ENCODE measurements at regions not wholly inside any gene's neighbourhood (a gene's known extent, or its start where the extent isn't known, plus 50 kb on each side); places are given as distances from the start of the nearest gene placed in this dataset.

GRCh38 chr21:41680444-41681347 lies 86.2 kb downstream of the RIPK4 start:
- no peaks in the 10 kb centered on the region for H3K9me3 ChIP-seq (ENCODE audit: control insufficient read depth in 2 of 2, low read length in 2 of 2)
- no peaks in the 10 kb centered on the region for H3K36me3 ChIP-seq (ENCODE audit: control insufficient read depth in 2 of 2, insufficient read depth in 2 of 2, low read length in 2 of 2)
- peak overlapping the region in 1 of 2 donors; percentile 56 for H3K27ac ChIP-seq (ENCODE audit: low read depth in 2 of 2, low read length in 2 of 2)
- H3K4me3 ChIP-seq (ENCODE audit: low read length in 2 of 2), result peak overlapping the region in 1 of 2 donors; percentile 37
- no peaks in the 10 kb centered on the region for H3K27me3 ChIP-seq (ENCODE audit: control insufficient read depth in 2 of 2, insufficient read depth in 2 of 2, low read length in 2 of 2)
- H3K9ac ChIP-seq (ENCODE audit: low read depth in 1 of 2, low read length in 2 of 2), result peak overlapping the region; percentile 1 to 58
- H3K4me1 ChIP-seq (ENCODE audit: control insufficient read depth in 2 of 2, insufficient read depth in 2 of 2, low read length in 2 of 2), result peaks cover 32 to 35% of the 10 kb centered on the region in 2 donors

- Histone ChIP-seq H3K9ac (ENCODE audit: low read depth in 1 of 2, low read length in 2 of 2) (peak overlapping the region; percentile 80 to 86), H3K27me3 (ENCODE audit: control insufficient read depth in 2 of 2, insufficient read depth in 2 of 2, low read length in 2 of 2) (no peaks in the 10 kb centered on the region), H3K27ac (ENCODE audit: low read depth in 2 of 2, low read length in 2 of 2) (peak overlapping the region; percentile 98 to 99), H3K9me3 (ENCODE audit: control insufficient read depth in 2 of 2, low read length in 2 of 2) (no peaks in the 10 kb centered on the region), H3K4me1 (ENCODE audit: control insufficient read depth in 2 of 2, insufficient read depth in 2 of 2, low read length in 2 of 2) (peaks cover 28 to 29% of the 10 kb centered on the region in 2 donors), H3K36me3 (ENCODE audit: control insufficient read depth in 2 of 2, insufficient read depth in 2 of 2, low read length in 2 of 2) (no peaks in the 10 kb centered on the region), H3K4me3 (ENCODE audit: low read length in 2 of 2) (peak overlapping the region; percentile 57 to 67)
Observed at GRCh38 chr21:41678924-41679318, 87.9 kb downstream of the RIPK4 start.

GRCh38 chr21:41678016-41678923 lies 88.6 kb downstream of the RIPK4 start:
- Histone ChIP-seq H3K27ac (ENCODE audit: low read depth in 2 of 2, low read length in 2 of 2) (peak overlapping the region; percentile 98 to 99), H3K4me3 (ENCODE audit: low read length in 2 of 2) (peak overlapping the region; percentile 57 to 67), H3K9ac (ENCODE audit: low read depth in 1 of 2, low read length in 2 of 2) (peak overlapping the region; percentile 80 to 86), H3K27me3 (ENCODE audit: control insufficient read depth in 2 of 2, insufficient read depth in 2 of 2, low read length in 2 of 2) (no peaks in the 10 kb centered on the region), H3K9me3 (ENCODE audit: control insufficient read depth in 2 of 2, low read length in 2 of 2) (no peaks in the 10 kb centered on the region), H3K4me1 (ENCODE audit: control insufficient read depth in 2 of 2, insufficient read depth in 2 of 2, low read length in 2 of 2) (peaks cover 28% of the 10 kb centered on the region in 2 donors), H3K36me3 (ENCODE audit: control insufficient read depth in 2 of 2, insufficient read depth in 2 of 2, low read length in 2 of 2) (no peaks in the 10 kb centered on the region)

DNA sequence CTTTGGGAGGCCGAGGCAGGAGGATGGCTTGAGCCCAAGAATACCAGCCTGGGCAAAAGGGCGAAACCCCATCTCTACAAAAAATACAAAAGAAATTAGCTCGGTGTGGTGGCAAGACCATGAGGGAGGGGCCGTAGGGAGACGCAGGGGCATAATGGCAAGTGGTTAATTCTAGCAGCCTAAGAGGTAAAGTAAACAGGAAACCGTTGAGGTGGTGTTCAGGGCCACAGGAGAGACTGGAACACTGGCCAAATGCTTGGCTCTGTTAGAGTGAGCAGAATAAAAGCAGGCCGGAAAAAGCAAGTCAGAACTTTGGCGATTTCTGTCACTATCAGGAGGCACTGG lies 89.2 kb downstream of the RIPK4 start:
- no peaks in the 10 kb centered on the region for H3K27me3 ChIP-seq (ENCODE audit: control insufficient read depth in 2 of 2, insufficient read depth in 2 of 2, low read length in 2 of 2)
- no peak overlapping the region for H3K4me3 ChIP-seq (ENCODE audit: low read length in 2 of 2)
- H3K9ac ChIP-seq (ENCODE audit: low read depth in 1 of 2, low read length in 2 of 2), result peak overlapping the region in 1 of 2 donors; percentile 80
- no peaks in the 10 kb centered on the region for H3K36me3 ChIP-seq (ENCODE audit: control insufficient read depth in 2 of 2, insufficient read depth in 2 of 2, low read length in 2 of 2)
- no peaks in the 10 kb centered on the region for H3K9me3 ChIP-seq (ENCODE audit: control insufficient read depth in 2 of 2, low read length in 2 of 2)
- peak overlapping the region; percentile 98 to 99 for H3K27ac ChIP-seq (ENCODE audit: low read depth in 2 of 2, low read length in 2 of 2)
- H3K4me1 ChIP-seq (ENCODE audit: control insufficient read depth in 2 of 2, insufficient read depth in 2 of 2, low read length in 2 of 2), result peaks cover 28% of the 10 kb centered on the region in 2 donors

DNA sequence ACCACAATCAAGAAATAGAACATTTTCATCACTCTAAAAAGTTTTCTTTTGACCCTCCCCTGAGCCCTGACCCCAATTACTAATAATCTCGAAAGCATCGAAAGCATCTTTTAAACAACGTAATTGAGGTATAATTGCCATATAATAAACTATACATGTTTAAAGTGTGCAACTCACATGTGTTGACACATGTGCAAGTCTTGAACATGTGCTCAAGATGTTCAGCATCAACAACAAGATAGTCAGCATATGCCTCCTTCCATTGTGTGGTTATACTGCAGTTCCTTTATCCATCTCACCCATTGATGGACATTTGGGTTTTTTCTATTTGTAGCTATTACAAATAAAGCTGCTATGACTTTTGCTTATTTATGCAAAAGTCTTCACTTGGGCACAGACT lies 90.7 kb downstream of the RIPK4 start:
- H3K9me3 ChIP-seq (ENCODE audit: control insufficient read depth in 2 of 2, low read length in 2 of 2), result no peaks in the 10 kb centered on the region
- H3K9ac ChIP-seq (ENCODE audit: low read depth in 1 of 2, low read length in 2 of 2), result no peak overlapping the region
- no peaks in the 10 kb centered on the region for H3K36me3 ChIP-seq (ENCODE audit: control insufficient read depth in 2 of 2, insufficient read depth in 2 of 2, low read length in 2 of 2)
- no peak overlapping the region for H3K27ac ChIP-seq (ENCODE audit: low read depth in 2 of 2, low read length in 2 of 2)
- H3K4me1 ChIP-seq (ENCODE audit: control insufficient read depth in 2 of 2, insufficient read depth in 2 of 2, low read length in 2 of 2), result peaks cover 28% of the 10 kb centered on the region in 2 donors
- H3K4me3 ChIP-seq (ENCODE audit: low read length in 2 of 2), result no peak overlapping the region
- no peaks in the 10 kb centered on the region for H3K27me3 ChIP-seq (ENCODE audit: control insufficient read depth in 2 of 2, insufficient read depth in 2 of 2, low read length in 2 of 2)

GRCh38 chr21:41675574-41675973 lies 91.3 kb downstream of the RIPK4 start:
- Histone ChIP-seq H3K36me3 (ENCODE audit: control insufficient read depth in 2 of 2, insufficient read depth in 2 of 2, low read length in 2 of 2) (no peaks in the 10 kb centered on the region), H3K27me3 (ENCODE audit: control insufficient read depth in 2 of 2, insufficient read depth in 2 of 2, low read length in 2 of 2) (no peaks in the 10 kb centered on the region), H3K4me1 (ENCODE audit: control insufficient read depth in 2 of 2, insufficient read depth in 2 of 2, low read length in 2 of 2) (peaks cover 24 to 26% of the 10 kb centered on the region in 2 donors), H3K27ac (ENCODE audit: low read depth in 2 of 2, low read length in 2 of 2) (no peak overlapping the region), H3K9me3 (ENCODE audit: control insufficient read depth in 2 of 2, low read length in 2 of 2) (no peaks in the 10 kb centered on the region), H3K9ac (ENCODE audit: low read depth in 1 of 2, low read length in 2 of 2) (no peak overlapping the region), H3K4me3 (ENCODE audit: low read length in 2 of 2) (no peak overlapping the region)

- Histone ChIP-seq H3K27me3 (ENCODE audit: control insufficient read depth in 2 of 2, insufficient read depth in 2 of 2, low read length in 2 of 2) (no peaks in the 10 kb centered on the region), H3K27ac (ENCODE audit: low read depth in 2 of 2, low read length in 2 of 2) (no peak overlapping the region)
Observed at GRCh38 chr21:41674402-41674801, 92.5 kb downstream of the RIPK4 start.

DNA sequence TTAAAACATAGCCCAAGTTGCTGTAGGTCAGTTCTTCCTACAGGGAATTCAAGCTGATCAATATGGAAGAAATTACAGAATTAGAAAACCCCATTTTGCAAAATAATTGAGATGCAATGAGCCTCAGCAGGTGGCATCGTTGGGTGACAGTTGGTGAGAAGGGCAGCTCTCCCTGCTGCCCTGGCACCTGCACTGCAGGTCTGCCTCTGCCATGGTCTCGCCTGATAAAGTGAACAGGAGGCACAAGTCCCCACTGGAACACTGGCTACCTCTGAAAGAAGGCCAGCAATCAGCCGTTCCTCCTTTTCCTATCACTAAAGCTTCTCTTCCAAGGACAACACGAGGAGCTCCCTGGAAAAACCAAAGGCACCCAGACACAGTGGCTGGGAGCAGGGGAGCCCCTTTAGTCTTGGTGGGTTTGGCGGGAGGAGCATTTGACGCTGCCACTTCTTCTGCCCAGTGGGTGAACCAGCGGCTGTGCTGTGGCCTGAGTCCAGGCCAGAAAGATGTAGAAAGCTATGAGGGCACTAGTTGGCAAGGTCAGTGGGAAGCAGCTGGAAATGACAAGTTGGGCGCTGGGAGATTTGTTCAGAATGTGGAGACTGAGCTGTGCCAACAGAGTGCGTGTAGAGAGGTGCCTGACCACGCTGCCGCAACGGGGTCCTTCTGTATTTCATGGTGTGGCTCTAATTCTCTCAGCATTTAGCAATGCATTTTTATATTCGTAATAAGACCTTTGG lies 93.1 kb downstream of the RIPK4 start:
- Histone ChIP-seq H3K4me3 (ENCODE audit: low read length in 2 of 2) (no peak overlapping the region), H3K4me1 (ENCODE audit: control insufficient read depth in 2 of 2, insufficient read depth in 2 of 2, low read length in 2 of 2) (peaks cover 14 to 15% of the 10 kb centered on the region in 2 donors), H3K27me3 (ENCODE audit: control insufficient read depth in 2 of 2, insufficient read depth in 2 of 2, low read length in 2 of 2) (no peaks in the 10 kb centered on the region), H3K9ac (ENCODE audit: low read depth in 1 of 2, low read length in 2 of 2) (no peak overlapping the region), H3K27ac (ENCODE audit: low read depth in 2 of 2, low read length in 2 of 2) (no peak overlapping the region), H3K36me3 (ENCODE audit: control insufficient read depth in 2 of 2, insufficient read depth in 2 of 2, low read length in 2 of 2) (no peaks in the 10 kb centered on the region), H3K9me3 (ENCODE audit: control insufficient read depth in 2 of 2, low read length in 2 of 2) (no peaks in the 10 kb centered on the region)

More at GRCh38 chr21:41674402-41674801, 92.5 kb downstream of the RIPK4 start:
- Histone ChIP-seq H3K9ac (ENCODE audit: low read depth in 1 of 2, low read length in 2 of 2) (no peak overlapping the region), H3K4me1 (ENCODE audit: control insufficient read depth in 2 of 2, insufficient read depth in 2 of 2, low read length in 2 of 2) (peaks cover 18 to 20% of the 10 kb centered on the region in 2 donors), H3K36me3 (ENCODE audit: control insufficient read depth in 2 of 2, insufficient read depth in 2 of 2, low read length in 2 of 2) (no peaks in the 10 kb centered on the region), H3K4me3 (ENCODE audit: low read length in 2 of 2) (no peak overlapping the region), H3K9me3 (ENCODE audit: control insufficient read depth in 2 of 2, low read length in 2 of 2) (no peaks in the 10 kb centered on the region)

GRCh38 chr21:41673071-41673470 lies 93.8 kb downstream of the RIPK4 start:
- Histone ChIP-seq H3K4me1 (ENCODE audit: control insufficient read depth in 2 of 2, insufficient read depth in 2 of 2, low read length in 2 of 2) (peaks cover 7 to 8% of the 10 kb centered on the region in 2 donors), H3K36me3 (ENCODE audit: control insufficient read depth in 2 of 2, insufficient read depth in 2 of 2, low read length in 2 of 2) (no peaks in the 10 kb centered on the region), H3K9ac (ENCODE audit: low read depth in 1 of 2, low read length in 2 of 2) (no peak overlapping the region), H3K27ac (ENCODE audit: low read depth in 2 of 2, low read length in 2 of 2) (no peak overlapping the region), H3K4me3 (ENCODE audit: low read length in 2 of 2) (no peak overlapping the region), H3K27me3 (ENCODE audit: control insufficient read depth in 2 of 2, insufficient read depth in 2 of 2, low read length in 2 of 2) (no peaks in the 10 kb centered on the region), H3K9me3 (ENCODE audit: control insufficient read depth in 2 of 2, low read length in 2 of 2) (no peaks in the 10 kb centered on the region)

Measured in mucosa of rectum (tissue), 2 donors.